HFF-Myc (cell line): ENCODE measurements at regions not wholly inside any gene's neighbourhood (a gene's known extent, or its start where the extent isn't known, plus 50 kb on each side); places are given as distances from the start of the nearest gene placed in this dataset.
"Not testable (repeated sequence)": the region's sequence is repeated elsewhere in the genome, so short reads cannot be mapped to it uniquely, and the experiment has no call there.

Experiments used
- DNase-seq: peaks from one replicate; pipeline ENCODE4 v3.0.0-alpha.2; 2011; ENCODE audit warnings: low read depth; ENCODE audit errors: extremely low read depth
- H3K4me3 ChIP-seq: replicated peaks from 2 replicates; pipeline ENCODE4 v1.5.1; 2011; ENCODE audit warnings: low read depth, mild to moderate bottlenecking, control low read depth, low read length
- CTCF ChIP-seq: IDR thresholded peaks from 2 replicates; pipeline ENCODE4 v1.5.1; 2012; ENCODE audit warnings: mild to moderate bottlenecking, low read depth, low read length, control low read depth; ENCODE audit errors: missing control alignments

GRCh38 chr3:107910713-107911259 is 180.0 kb downstream of the CD47 start:
- H3K4me3 ChIP-seq, result no peak overlapping the region
- no peak for DNase-seq
- no peak for TF ChIP-seq CTCF

GRCh38 chr3:107909583-107909982 is 181.2 kb downstream of the CD47 start:
- not testable (repeated sequence) for H3K4me3 ChIP-seq, DNase-seq

GRCh38 chr3:107907996-107908395 is 182.8 kb downstream of the CD47 start:
- TF ChIP-seq CTCF, result no peak
- no peak for DNase-seq
- H3K4me3 ChIP-seq, result no peak overlapping the region

- no peak overlapping the region for H3K4me3 ChIP-seq
- no peak for DNase-seq
- no peak for TF ChIP-seq CTCF
Measured at GRCh38 chr3:107904536-107905066, 186.2 kb downstream of the CD47 start.

- no peak for DNase-seq
- TF ChIP-seq CTCF, result no peak
- H3K4me3 ChIP-seq, result no peak overlapping the region
Measured at GRCh38 chr3:107899990-107900651, 190.7 kb downstream of the CD47 start.

- no peak for DNase-seq
- TF ChIP-seq CTCF, result no peak
- no peak overlapping the region for H3K4me3 ChIP-seq
Measured at GRCh38 chr3:107897471-107898061, 193.3 kb downstream of the CD47 start.

GRCh38 chr3:107894998-107895397 is 195.8 kb downstream of the CD47 start:
- H3K4me3 ChIP-seq, result no peak overlapping the region
- no peak for TF ChIP-seq CTCF
- DNase-seq, result no peak
